ENCODE measurements at regions not wholly inside any gene's neighbourhood (a gene's known extent, or its start where the extent isn't known, plus 50 kb on each side); places are given as distances from the start of the nearest gene placed in this dataset.

- TF ChIP-seq CTCF (IDR thresholded peaks at IDR 0.05), result no peak
These were observed 95.0 kb upstream of the ALDH1A3 start for GRCh38 chr15:100784493-100785180.

GRCh38 chr15:100785181-100786138, 94.2 kb upstream of the ALDH1A3 start:
- ATAC-seq (no peak), DNase-seq (peak; percentile 41)
- H3K27me3 ChIP-seq, result no peaks in the 10 kb centered on the region
- intact Hi-C loops (cut with DNase I), result no loop called here
- H3K4me1 ChIP-seq, result no peaks in the 10 kb centered on the region
- no peak overlapping the region for H3K27ac ChIP-seq
- H3K4me3 ChIP-seq, result no peak overlapping the region
- H3K9me3 ChIP-seq, result no peaks in the 10 kb centered on the region
- no peak for TF ChIP-seq CTCF (IDR thresholded peaks at IDR 0.05)
- H3K36me3 ChIP-seq, result no peaks in the 10 kb centered on the region

More at GRCh38 chr15:100784493-100785180, 95.0 kb upstream of the ALDH1A3 start:
- intact Hi-C loops (cut with DNase I), result no loop called here
- Histone ChIP-seq H3K4me3 (no peak overlapping the region), H3K27me3 (no peaks in the 10 kb centered on the region), H3K27ac (no peak overlapping the region), H3K9me3 (no peaks in the 10 kb centered on the region), H3K36me3 (no peaks in the 10 kb centered on the region), H3K4me1 (no peaks in the 10 kb centered on the region)
- ATAC-seq (no peak), DNase-seq (no peak)

DNA sequence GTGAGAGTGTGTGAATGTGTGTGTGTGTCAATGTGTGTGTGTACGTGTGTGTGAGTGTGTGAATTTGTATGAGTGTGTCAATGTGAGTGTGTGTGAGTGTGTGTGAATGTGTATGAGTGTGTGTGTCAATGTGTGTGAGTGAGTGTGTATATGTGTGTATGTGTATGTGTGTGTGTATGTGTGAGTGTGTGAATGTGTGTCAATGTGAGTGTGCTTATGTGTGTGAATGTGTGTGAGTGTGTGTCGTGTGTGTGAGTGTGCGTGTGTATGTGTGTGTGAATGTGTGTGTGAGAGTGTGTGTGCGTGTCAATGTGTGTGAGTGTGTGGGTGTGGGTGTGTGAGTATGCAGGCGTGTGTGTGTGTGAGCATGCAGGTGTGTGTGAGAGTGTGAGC, 93.5 kb upstream of the ALDH1A3 start:
- no peaks in the 10 kb centered on the region for H3K27me3 ChIP-seq
- H3K9me3 ChIP-seq, result no peaks in the 10 kb centered on the region
- no peak overlapping the region for H3K27ac ChIP-seq
- no peaks in the 10 kb centered on the region for H3K36me3 ChIP-seq
- intact Hi-C loops (cut with DNase I), result no loop called here
- no peaks in the 10 kb centered on the region for H3K4me1 ChIP-seq
- TF ChIP-seq CTCF (IDR thresholded peaks at IDR 0.05), result no peak
- no peak for DNase-seq
- no peak overlapping the region for H3K4me3 ChIP-seq
- no peak for ATAC-seq

GRCh38 chr15:100786901-100787566, 92.6 kb upstream of the ALDH1A3 start:
- Histone ChIP-seq H3K9me3 (no peaks in the 10 kb centered on the region), H3K27me3 (no peaks in the 10 kb centered on the region), H3K4me1 (no peaks in the 10 kb centered on the region), H3K4me3 (no peak overlapping the region), H3K27ac (no peak overlapping the region), H3K36me3 (no peaks in the 10 kb centered on the region)
- ATAC-seq, result no peak
- peak; percentile 40 for DNase-seq
- TF ChIP-seq CTCF (IDR thresholded peaks at IDR 0.05), result no peak
- intact Hi-C loops (cut with DNase I), result no loop called here

DNA sequence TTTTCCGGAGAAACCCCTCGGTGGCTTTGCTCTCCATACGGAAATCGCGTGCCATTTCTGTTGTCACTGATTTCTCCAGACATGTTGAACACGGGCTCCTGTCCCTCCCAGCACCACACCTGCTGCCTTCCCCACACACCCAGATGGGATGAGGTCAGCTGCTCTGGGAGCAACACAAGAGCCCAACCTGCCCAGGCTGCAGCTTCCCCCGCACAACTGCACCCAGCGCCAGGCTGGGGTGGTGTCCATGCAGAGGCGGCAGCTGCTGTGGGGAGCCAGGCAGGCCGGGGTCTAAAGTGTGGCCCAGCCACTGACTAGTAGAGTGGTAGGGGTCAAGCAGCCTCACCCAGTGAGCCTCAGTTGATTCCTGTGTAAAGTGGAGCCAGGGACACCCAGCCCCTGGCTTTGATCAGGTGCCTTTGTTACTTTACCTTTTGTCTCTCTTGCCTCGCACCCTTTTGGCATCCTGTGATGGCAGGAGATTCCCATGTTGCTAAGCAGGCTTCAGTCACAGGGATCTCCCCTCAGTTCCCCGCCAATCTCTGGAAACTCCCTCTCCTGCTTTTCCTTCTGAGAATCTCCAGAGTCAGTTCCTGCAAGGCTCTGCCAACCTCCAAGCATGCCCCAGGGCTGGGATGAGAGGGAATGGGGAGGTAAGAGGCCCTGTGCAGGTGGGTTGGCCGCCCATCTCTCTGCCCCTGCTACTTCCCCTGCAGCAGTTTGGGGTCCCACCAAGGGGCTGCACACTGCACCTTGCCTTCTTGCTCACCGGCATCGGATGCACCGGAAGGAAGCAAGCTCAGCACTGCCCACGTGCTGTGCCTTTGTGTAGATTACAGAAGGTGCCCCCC, 91.8 kb upstream of the ALDH1A3 start:
- no peak for TF ChIP-seq CTCF (IDR thresholded peaks at IDR 0.05)
- no peak for ATAC-seq
- Histone ChIP-seq H3K27me3 (no peaks in the 10 kb centered on the region), H3K9me3 (no peaks in the 10 kb centered on the region), H3K27ac (no peak overlapping the region), H3K4me1 (no peaks in the 10 kb centered on the region), H3K36me3 (no peaks in the 10 kb centered on the region), H3K4me3 (no peak overlapping the region)
- intact Hi-C loops (cut with DNase I), result no loop called here
- no peak for DNase-seq

Measured in upper lobe of right lung (tissue), 1 donor.